Neural cell (in vitro differentiated cells): ENCODE measurements at regions not wholly inside any gene's neighbourhood (a gene's known extent, or its start where the extent isn't known, plus 50 kb on each side); places are given as distances from the start of the nearest gene placed in this dataset.

Experiments used
- H2AFZ ChIP-seq: fragments of 200-600, 300-800 bp; sonication (generic), shearing (Covaris generic); 2 replicates; pipeline ENCODE4 v1.6.0; 2014; ENCODE audit warnings: low read depth, mild to moderate bottlenecking, antibody characterized with exemption, low read length, moderate library complexity
- H3F3A ChIP-seq: fragments of 200-600 bp; shearing (Covaris generic); 2 replicates; pipeline ENCODE4 v1.6.1; 2016; ENCODE audit warnings: mild to moderate bottlenecking, moderate library complexity, mixed read lengths, antibody characterized with exemption, low read length; ENCODE audit not compliant: insufficient read depth, poor library complexity, severe bottlenecking
- H3K27ac ChIP-seq: fragments of 200-600, 300-800 bp; sonication (generic), shearing (Covaris generic); 2 replicates; pipeline ENCODE4 v1.5.1; 2014; ENCODE audit warnings: mild to moderate bottlenecking, low read length, moderate library complexity
- H3K27me3 ChIP-seq: fragments of 300-800, 200-600 bp; sonication (generic), shearing (Covaris generic); 2 replicates; pipeline ENCODE4 v1.6.0; 2014; ENCODE audit warnings: mild to moderate bottlenecking, low read depth, low read length, moderate library complexity; ENCODE audit not compliant: insufficient read depth
- H3K36me3 ChIP-seq: fragments of 300-800, 200-600 bp; sonication (generic), shearing (Covaris generic); 2 replicates; pipeline ENCODE4 v1.5.1; 2014; ENCODE audit warnings: mild to moderate bottlenecking, antibody characterized with exemption, low read length, moderate library complexity; ENCODE audit not compliant: insufficient read depth
- H3K4me2 ChIP-seq: fragments of 300-800, 200-600 bp; sonication (generic), shearing (Covaris generic); 2 replicates; pipeline ENCODE4 v1.6.0; 2014; ENCODE audit warnings: mild to moderate bottlenecking, low read length
- H3K4me3 ChIP-seq: fragments of 300-800, 200-600 bp; sonication (generic), shearing (Covaris generic); 2 replicates; pipeline ENCODE4 v1.5.1; 2014; ENCODE audit warnings: mild to moderate bottlenecking, low read length, moderate library complexity
- H3K79me2 ChIP-seq: fragments of 200-600 bp; shearing (Covaris generic); replicated peaks from 2 replicates; pipeline ENCODE4 v1.6.0; 2014; ENCODE audit warnings: mild to moderate bottlenecking, low read length, moderate library complexity; ENCODE audit not compliant: insufficient read depth
- H3K9ac ChIP-seq: fragments of 300-800, 200-600 bp; sonication (generic), shearing (Covaris generic); 2 replicates; pipeline ENCODE4 v1.6.1; 2016; ENCODE audit warnings: mild to moderate bottlenecking, low read length, mixed read lengths
- H3K9me2 ChIP-seq: fragments of 200-600 bp; shearing (Covaris generic); 2 replicates; pipeline ENCODE4 v1.6.1; 2016; ENCODE audit warnings: mild to moderate bottlenecking, low read length, mixed read lengths; ENCODE audit not compliant: insufficient read depth
- H3K9me3 ChIP-seq: fragments of 200-600, 300-800 bp; sonication (generic), shearing (Covaris generic); 2 replicates; pipeline ENCODE4 v1.6.1; 2016; ENCODE audit warnings: mild to moderate bottlenecking, mixed run types, low read length, moderate library complexity, mixed read lengths
- H4K20me1 ChIP-seq: fragments of 200-600 bp; shearing (Covaris generic); 2 replicates; pipeline ENCODE4 v1.6.1; 2016; ENCODE audit warnings: mild to moderate bottlenecking, mixed run types; ENCODE audit not compliant: insufficient read depth
- CTCF ChIP-seq: fragments of 450-650 bp; IDR thresholded peaks from 2 replicates; pipeline ENCODE4 v1.5.1; 2014; ENCODE audit warnings: antibody characterized with exemption, mild to moderate bottlenecking, moderate library complexity; ENCODE audit not compliant: poor library complexity, severe bottlenecking
- EZH2 ChIP-seq: fragments of 200-600, 300-800 bp; shearing (Covaris generic), sonication (generic); IDR thresholded peaks from 2 replicates; pipeline ENCODE4 v1.6.1; 2014; ENCODE audit warnings: antibody characterized with exemption, low read length, borderline replicate concordance, mild to moderate bottlenecking; ENCODE audit not compliant: insufficient read depth, poor library complexity, severe bottlenecking
- MXI1 ChIP-seq: fragments of 450-650 bp; conservative IDR thresholded peaks from 2 replicates; pipeline ENCODE4 v1.6.1; 2014; ENCODE audit warnings: antibody characterized with exemption, mild to moderate bottlenecking; ENCODE audit not compliant: poor library complexity, severe bottlenecking
- POLR2AphosphoS5 ChIP-seq: IDR thresholded peaks from 2 replicates; pipeline ENCODE4 v1.6.1; 2012
- RAD21 ChIP-seq: fragments of 450-650 bp; conservative IDR thresholded peaks from 2 replicates; pipeline ENCODE4 v1.6.1; 2014; ENCODE audit warnings: antibody characterized with exemption, mild to moderate bottlenecking, moderate library complexity
- REST ChIP-seq: IDR thresholded peaks from 2 replicates; pipeline ENCODE4 v1.6.1; 2012; ENCODE audit warnings: borderline replicate concordance
- SMC3 ChIP-seq: fragments of 450-650 bp; conservative IDR thresholded peaks from 2 replicates; pipeline ENCODE4 v1.6.1; 2014; ENCODE audit warnings: antibody characterized with exemption, mild to moderate bottlenecking, moderate library complexity; ENCODE audit not compliant: poor library complexity
- TAF1 ChIP-seq: IDR thresholded peaks from 2 replicates; pipeline ENCODE4 v1.6.1; 2012; ENCODE audit warnings: low read depth

GRCh38 chr15:29465816-29466215 lies 196.2 kb upstream of the NSMCE3 start:
- no peaks in the 10 kb centered on the region for H3K9me2 ChIP-seq
- H3K27ac ChIP-seq: no peak overlapping the region
- H3K79me2 ChIP-seq: no peaks in the 10 kb centered on the region
- no peak overlapping the region for H3K9ac ChIP-seq
- no peak overlapping the region for H3K4me2 ChIP-seq
- no peak overlapping the region for H2AFZ ChIP-seq
- H4K20me1 ChIP-seq: no peaks in the 10 kb centered on the region
- H3K4me3 ChIP-seq: no peak overlapping the region
- TF ChIP-seq TAF1: no peak
- no peak for TF ChIP-seq EZH2
- no peak for TF ChIP-seq RAD21
- H3K36me3 ChIP-seq: no peaks in the 10 kb centered on the region
- H3K27me3 ChIP-seq: no peaks in the 10 kb centered on the region
- no peaks in the 10 kb centered on the region for H3K9me3 ChIP-seq
- no peaks in the 10 kb centered on the region for H3F3A ChIP-seq

- no peaks in the 10 kb centered on the region for H3K9me2 ChIP-seq
- H3K27me3 ChIP-seq: no peaks in the 10 kb centered on the region
- H3K79me2 ChIP-seq: no peaks in the 10 kb centered on the region
- no peak overlapping the region for H3K27ac ChIP-seq
- H2AFZ ChIP-seq: no peak overlapping the region
- H4K20me1 ChIP-seq: no peaks in the 10 kb centered on the region
- no peaks in the 10 kb centered on the region for H3F3A ChIP-seq
- no peak overlapping the region for H3K9ac ChIP-seq
- no peak overlapping the region for H3K4me2 ChIP-seq
- H3K4me3 ChIP-seq: no peak overlapping the region
- TF ChIP-seq RAD21: no peak
- no peak for TF ChIP-seq TAF1
- no peak for TF ChIP-seq POLR2AphosphoS5
- no peak for TF ChIP-seq MXI1
- TF ChIP-seq SMC3: no peak
- no peak for TF ChIP-seq EZH2
- TF ChIP-seq CTCF: no peak
- no peaks in the 10 kb centered on the region for H3K36me3 ChIP-seq
- no peaks in the 10 kb centered on the region for H3K9me3 ChIP-seq
Measured at GRCh38 chr15:29465196-29465595, 195.6 kb upstream of the NSMCE3 start.

GRCh38 chr15:29461877-29462276 lies 192.3 kb upstream of the NSMCE3 start:
- TF ChIP-seq SMC3 (no peak), POLR2AphosphoS5 (no peak), MXI1 (no peak), EZH2 (no peak), REST (no peak), TAF1 (no peak), CTCF (no peak)
- no peaks in the 10 kb centered on the region for H3K9me2 ChIP-seq
- H3K4me2 ChIP-seq: no peak overlapping the region

More at GRCh38 chr15:29461877-29462276, 192.3 kb upstream of the NSMCE3 start:
- H3K27ac ChIP-seq: no peak overlapping the region
- H3K9ac ChIP-seq: no peak overlapping the region
- H3K27me3 ChIP-seq: no peaks in the 10 kb centered on the region
- no peaks in the 10 kb centered on the region for H3K79me2 ChIP-seq
- H3K9me3 ChIP-seq: no peaks in the 10 kb centered on the region
- no peak overlapping the region for H2AFZ ChIP-seq
- H3F3A ChIP-seq: no peaks in the 10 kb centered on the region
- no peaks in the 10 kb centered on the region for H3K36me3 ChIP-seq
- H3K4me3 ChIP-seq: no peak overlapping the region
- no peaks in the 10 kb centered on the region for H4K20me1 ChIP-seq
